HepG2 (cell line): ENCODE measurements at regions not wholly inside any gene's neighbourhood (a gene's known extent, or its start where the extent isn't known, plus 50 kb on each side); places are given as distances from the start of the nearest gene placed in this dataset.

Experiments
- CTCF ChIP-seq: sonication (generic); formaldehyde crosslinking; IDR thresholded peaks from 2 replicates; pipeline ENCODE4 v1.5.0; 2020; ENCODE audit warnings: mild to moderate bottlenecking, missing genetic modification reagents, moderate library complexity
- PHF21A ChIP-seq: sonication (generic); formaldehyde crosslinking; IDR thresholded peaks from 2 replicates; pipeline ENCODE4 v1.5.0; 2020; ENCODE audit warnings: mild to moderate bottlenecking, missing genetic modification reagents
- ZNF839 ChIP-seq: sonication (generic); formaldehyde crosslinking; IDR thresholded peaks from 2 replicates; pipeline ENCODE4 v1.4.0; 2020; ENCODE audit warnings: missing genetic modification reagents, mild to moderate bottlenecking, borderline replicate concordance

GRCh38 chr4:17283832-17284231 lies 228.1 kb downstream of the QDPR start:
- no peak for TF ChIP-seq CTCF (CRISPR knock-in tag)
- no peak for TF ChIP-seq PHF21A (CRISPR knock-in tag)
- no peak for TF ChIP-seq ZNF839 (CRISPR knock-in tag)
